Bronchial epithelial cell (primary cell): ENCODE measurements at regions not wholly inside any gene's neighbourhood (a gene's known extent, or its start where the extent isn't known, plus 50 kb on each side); places are given as distances from the start of the nearest gene placed in this dataset.

Experiments
- DNase-seq: peaks from one replicate; pipeline ENCODE4 v3.0.0-alpha.2; 2010; ENCODE audit warnings: low read depth
- FAIRE-seq: peaks from 2 replicates; lab custom pipeline; 2011; peaks lifted over from hg19 to GRCh38; lab: Jason Lieb, UNC
- H3K27me3 ChIP-seq: 2 replicates; pipeline ENCODE4 v1.5.1; 2011; ENCODE audit warnings: low read length; ENCODE audit not compliant: control insufficient read depth, insufficient read depth
- H3K36me3 ChIP-seq: 2 replicates; pipeline ENCODE4 v1.5.1; 2011; ENCODE audit warnings: low read length; ENCODE audit not compliant: control insufficient read depth, insufficient read depth
- H3K4me3 ChIP-seq: 2 replicates; pipeline ENCODE4 v1.5.1; 2011; ENCODE audit warnings: mild to moderate bottlenecking, low read depth, low read length, control low read depth
- TF ChIP-seq, protein P1 (sequence below): IDR thresholded peaks from 2 replicates; pipeline ENCODE4 v1.5.1; 2011; ENCODE audit warnings: mild to moderate bottlenecking, moderate library complexity, low read length, control low read depth, inconsistent platforms; ENCODE audit not compliant: insufficient read depth, severe bottlenecking

DNA sequence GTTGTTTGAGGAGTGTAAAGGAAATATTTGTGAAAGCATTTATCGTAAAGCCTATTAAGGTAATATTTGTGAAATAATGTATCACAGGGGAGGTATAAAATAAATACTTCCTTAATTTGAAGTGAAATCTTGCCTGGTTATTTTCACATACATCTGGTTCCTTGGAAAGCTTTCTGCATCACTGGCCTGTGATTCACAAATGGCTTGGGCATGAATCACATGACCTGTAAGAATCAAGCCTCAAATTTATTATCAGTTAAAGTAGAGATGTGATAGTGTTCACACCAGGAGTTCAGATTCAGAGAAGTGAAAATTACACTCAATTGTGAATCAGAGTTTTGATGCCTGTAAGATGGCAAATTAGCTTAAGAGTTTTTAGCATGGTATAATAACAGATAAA lies 1911.4 kb downstream of the STIM2 start:
- H3K27me3 ChIP-seq, result no peaks in the 10 kb centered on the region
- FAIRE-seq (no peak), DNase-seq (peak; percentile 49)
- no peaks in the 10 kb centered on the region for H3K36me3 ChIP-seq
- TF ChIP-seq, protein P1, sequence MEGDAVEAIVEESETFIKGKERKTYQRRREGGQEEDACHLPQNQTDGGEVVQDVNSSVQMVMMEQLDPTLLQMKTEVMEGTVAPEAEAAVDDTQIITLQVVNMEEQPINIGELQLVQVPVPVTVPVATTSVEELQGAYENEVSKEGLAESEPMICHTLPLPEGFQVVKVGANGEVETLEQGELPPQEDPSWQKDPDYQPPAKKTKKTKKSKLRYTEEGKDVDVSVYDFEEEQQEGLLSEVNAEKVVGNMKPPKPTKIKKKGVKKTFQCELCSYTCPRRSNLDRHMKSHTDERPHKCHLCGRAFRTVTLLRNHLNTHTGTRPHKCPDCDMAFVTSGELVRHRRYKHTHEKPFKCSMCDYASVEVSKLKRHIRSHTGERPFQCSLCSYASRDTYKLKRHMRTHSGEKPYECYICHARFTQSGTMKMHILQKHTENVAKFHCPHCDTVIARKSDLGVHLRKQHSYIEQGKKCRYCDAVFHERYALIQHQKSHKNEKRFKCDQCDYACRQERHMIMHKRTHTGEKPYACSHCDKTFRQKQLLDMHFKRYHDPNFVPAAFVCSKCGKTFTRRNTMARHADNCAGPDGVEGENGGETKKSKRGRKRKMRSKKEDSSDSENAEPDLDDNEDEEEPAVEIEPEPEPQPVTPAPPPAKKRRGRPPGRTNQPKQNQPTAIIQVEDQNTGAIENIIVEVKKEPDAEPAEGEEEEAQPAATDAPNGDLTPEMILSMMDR, result no peak
- no peak overlapping the region for H3K4me3 ChIP-seq

DNA sequence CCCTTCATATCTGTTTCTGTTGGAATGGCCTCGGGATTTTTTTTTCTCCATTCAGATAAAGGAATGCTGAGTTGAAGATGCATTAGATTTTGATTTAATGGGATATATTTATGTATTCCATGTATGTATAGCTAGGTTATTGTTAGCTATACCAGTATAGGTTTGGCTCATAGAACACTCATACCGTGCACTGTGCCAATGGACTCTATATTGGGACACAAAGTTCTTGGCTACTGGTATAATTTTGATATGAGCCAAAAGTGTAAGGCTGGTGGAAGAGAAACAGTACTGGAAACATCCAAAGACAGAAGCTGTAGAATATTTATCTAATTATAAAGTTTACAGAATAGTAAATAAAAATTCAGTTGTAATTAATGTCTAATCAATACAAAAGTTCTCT lies 1912.1 kb downstream of the STIM2 start:
- no peaks in the 10 kb centered on the region for H3K36me3 ChIP-seq
- DNase-seq, result no peak
- TF ChIP-seq, protein P1, result no peak
- H3K4me3 ChIP-seq, result no peak overlapping the region
- H3K27me3 ChIP-seq, result no peaks in the 10 kb centered on the region
- no peak for FAIRE-seq

DNA sequence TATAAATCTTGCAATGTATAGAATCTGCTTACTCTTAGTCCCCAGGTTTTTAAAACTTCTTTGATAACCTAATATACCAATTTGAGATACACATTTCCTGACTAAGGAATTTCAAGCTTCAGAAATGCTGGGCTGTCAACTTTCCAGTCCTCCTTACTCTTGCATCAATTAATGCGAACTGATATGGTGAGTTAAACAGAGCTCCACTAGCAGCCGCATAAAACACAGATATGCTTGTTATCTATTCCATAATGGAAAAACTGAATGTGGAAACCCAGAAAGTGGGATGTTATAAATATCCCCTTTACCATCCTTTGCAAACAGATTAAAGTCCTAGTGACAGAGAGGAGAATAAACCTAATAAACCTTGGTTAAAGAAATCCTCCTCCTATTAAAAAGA lies 1913.7 kb downstream of the STIM2 start:
- Histone ChIP-seq H3K36me3 (no peaks in the 10 kb centered on the region), H3K27me3 (no peaks in the 10 kb centered on the region), H3K4me3 (no peak overlapping the region)
- no peak for DNase-seq
- TF ChIP-seq, protein P1, result no peak
- FAIRE-seq, result no peak

DNA sequence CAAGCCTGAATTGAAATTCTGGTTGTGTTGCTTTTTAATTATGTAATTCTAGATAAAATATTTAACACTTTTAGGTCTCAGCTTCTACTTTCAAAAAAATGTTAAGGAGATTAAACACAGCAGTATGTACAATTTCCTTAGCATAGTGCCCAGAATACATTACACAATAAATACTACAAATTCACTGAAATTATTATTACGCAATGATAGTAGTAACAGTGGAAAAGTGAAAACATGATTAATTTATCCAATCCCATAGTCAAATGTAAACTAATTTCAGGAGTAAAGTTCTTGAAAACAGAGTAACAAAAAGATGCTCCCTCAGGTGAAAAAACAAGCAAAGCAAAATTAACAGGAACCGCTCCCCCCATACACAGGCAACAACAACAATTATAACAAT lies 1915.4 kb downstream of the STIM2 start:
- no peak for FAIRE-seq
- Histone ChIP-seq H3K36me3 (no peaks in the 10 kb centered on the region), H3K4me3 (no peak overlapping the region), H3K27me3 (no peaks in the 10 kb centered on the region)
- TF ChIP-seq, protein P1, result no peak
- no peak for DNase-seq

DNA sequence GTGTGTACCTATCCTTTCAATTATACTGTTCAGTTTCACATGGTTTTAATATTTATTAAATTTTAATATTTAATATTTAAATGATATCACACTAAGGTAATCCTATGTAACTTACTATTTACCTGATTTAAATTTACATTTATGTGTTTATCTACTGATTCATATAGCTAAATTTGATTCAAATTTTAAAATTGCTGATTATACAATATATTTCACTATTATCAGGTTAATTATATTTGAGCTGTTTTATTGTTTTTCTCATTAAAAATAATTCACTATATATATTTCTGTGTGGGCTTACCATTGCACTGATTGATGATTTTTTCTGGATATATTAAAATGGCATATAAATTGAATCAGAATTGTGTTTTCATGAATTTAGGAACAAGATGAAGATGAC lies 1923.5 kb downstream of the STIM2 start:
- no peak overlapping the region for H3K4me3 ChIP-seq
- TF ChIP-seq, protein P1, result no peak
- DNase-seq (no peak), FAIRE-seq (no peak)
- no peaks in the 10 kb centered on the region for H3K36me3 ChIP-seq
- H3K27me3 ChIP-seq, result no peaks in the 10 kb centered on the region

DNA sequence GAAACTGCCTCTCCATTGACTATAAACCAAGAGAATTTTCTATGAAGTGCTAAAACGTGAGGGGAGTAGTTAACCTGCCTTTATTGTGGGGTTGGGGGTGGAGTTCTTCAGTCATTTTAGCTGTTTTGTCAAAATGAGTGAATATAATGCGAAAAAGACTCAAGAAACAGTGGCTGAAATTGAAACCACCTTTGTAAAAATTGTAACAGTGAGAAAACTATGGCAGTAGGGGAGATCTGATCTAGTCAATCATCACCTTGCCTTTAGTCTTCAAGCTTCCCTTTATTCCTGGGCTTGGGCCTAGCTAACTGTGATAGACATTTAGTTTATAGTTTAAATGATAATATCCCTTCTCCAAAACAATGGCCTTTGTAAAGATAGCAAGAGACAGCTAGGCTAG lies 1927.3 kb downstream of the STIM2 start:
- no peak for FAIRE-seq

More for the DNA sequence above, 1927.3 kb downstream of the STIM2 start:
- DNase-seq, result no peak
- H3K4me3 ChIP-seq, result no peak overlapping the region
- no peaks in the 10 kb centered on the region for H3K36me3 ChIP-seq
- no peaks in the 10 kb centered on the region for H3K27me3 ChIP-seq
- TF ChIP-seq, protein P1, result no peak
